SK-N-SH (cell line): ENCODE measurements at regions not wholly inside any gene's neighbourhood (a gene's known extent, or its start where the extent isn't known, plus 50 kb on each side); places are given as distances from the start of the nearest gene placed in this dataset.

Experiments
- CTCF ChIA-PET: fragments of 300-600, 350-600 bp; formaldehyde crosslinking; extraction: SDS; loops from one replicate; lab custom pipeline; 2021; lab: Yijun Ruan, JAX
- POLR2A ChIA-PET: fragments of 350-600 bp; sonication (Branson Sonifier 250); formaldehyde crosslinking; extraction: SDS; loops from one replicate; lab custom pipeline; 2020; ENCODE audit warnings: antibody characterized with exemption, inconsistent platforms; lab: Yijun Ruan, JAX
- DNase-seq: peaks from one replicate; pipeline ENCODE4 v3.0.0; 2012
- H2AFZ ChIP-seq: fragments of 200-600 bp; sonication (generic); 2 replicates; pipeline ENCODE4 v1.8.1; 2016; ENCODE audit warnings: antibody characterized with exemption, mild to moderate bottlenecking, low read depth
- H3F3A ChIP-seq: fragments of 200-600 bp; sonication (generic); replicated peaks from 2 replicates; pipeline ENCODE3; 2016; ENCODE audit warnings: antibody characterized with exemption, mild to moderate bottlenecking; ENCODE audit not compliant: insufficient read depth
- H3K27ac ChIP-seq, 2 experiments: fragments of 200-500 bp in 1 of 2; fragments of 200-600 bp in 1 of 2; sonication (Bioruptor generic) in 1 of 2; sonication (generic), shearing (Covaris generic) in 1 of 2; 2 replicates each; pipeline versions ENCODE4 v1.5.1 to v1.6.1; 2014 to 2016; ENCODE audit warnings: low read depth in 2 of 2, inconsistent platforms in 1 of 2, low read length in 1 of 2, mild to moderate bottlenecking in 1 of 2, mixed read lengths in 1 of 2
- H3K27me3 ChIP-seq: fragments of 200-600 bp; sonication (generic), shearing (Covaris generic); 2 replicates; pipeline ENCODE4 v1.6.1; 2016; ENCODE audit warnings: mixed run types; ENCODE audit not compliant: insufficient read depth
- H3K36me3 ChIP-seq, 2 experiments: fragments of 200-500 bp in 1 of 2; fragments of 200-600 bp in 1 of 2; sonication (Bioruptor generic) in 1 of 2; sonication (generic) in 1 of 2; replicated peaks in 1 of 2; 2 replicates each; pipeline versions ENCODE3 to v1.5.1; 2014 to 2016; ENCODE audit warnings: low read length in 1 of 2, mild to moderate bottlenecking in 1 of 2; ENCODE audit not compliant: insufficient read depth in 2 of 2, control insufficient read depth in 1 of 2
- H3K4me1 ChIP-seq, 2 experiments: fragments of 200-500 bp in 1 of 2; fragments of 200-600 bp in 1 of 2; sonication (Bioruptor generic) in 1 of 2; sonication (generic), shearing (Covaris generic) in 1 of 2; 2 replicates each; pipeline versions ENCODE4 v1.5.1 to v1.6.1; 2014 to 2016; ENCODE audit warnings: low read depth in 1 of 2, low read length in 1 of 2, mixed run types in 1 of 2; ENCODE audit not compliant: insufficient read depth in 2 of 2, control insufficient read depth in 1 of 2
- H3K4me2 ChIP-seq: fragments of 200-600 bp; sonication (generic), shearing (Covaris generic); 2 replicates; pipeline ENCODE4 v1.6.1; 2017; ENCODE audit warnings: mixed run types
- H3K4me3 ChIP-seq, 2 experiments: fragments of 200-500 bp in 1 of 2; fragments of 200-600 bp in 1 of 2; sonication (Bioruptor generic) in 1 of 2; sonication (generic), shearing (Covaris generic) in 1 of 2; 2 replicates each; pipeline versions ENCODE4 v1.5.1 to v1.8.1; 2014 to 2016; ENCODE audit warnings: low read depth in 2 of 2, inconsistent platforms in 1 of 2, low read length in 1 of 2, mild to moderate bottlenecking in 1 of 2, mixed read lengths in 1 of 2, moderate library complexity in 1 of 2
- H3K79me2 ChIP-seq: fragments of 200-600 bp; sonication (generic); 2 replicates; pipeline ENCODE4 v1.8.1; 2017; ENCODE audit warnings: mild to moderate bottlenecking; ENCODE audit not compliant: insufficient read depth
- H3K9ac ChIP-seq: fragments of 200-600 bp; sonication (generic); 2 replicates; pipeline ENCODE4 v1.6.1; 2017; ENCODE audit warnings: mixed run types
- H3K9me2 ChIP-seq: fragments of 200-600 bp; sonication (generic); 2 replicates; pipeline ENCODE4 v1.6.1; 2017; ENCODE audit warnings: mixed run types
- H3K9me3 ChIP-seq: fragments of 200-600 bp; sonication (generic); 2 replicates; pipeline ENCODE4 v1.6.1; 2017; ENCODE audit warnings: mixed run types, mild to moderate bottlenecking, moderate library complexity
- H4K20me1 ChIP-seq: fragments of 200-600 bp; sonication (generic); 2 replicates; pipeline ENCODE4 v1.6.1; 2017; ENCODE audit warnings: mild to moderate bottlenecking, mixed run types; ENCODE audit not compliant: insufficient read depth
- ELF1 ChIP-seq: IDR thresholded peaks from 2 replicates; pipeline ENCODE4 v1.4.0; 2012
- EP300 ChIP-seq, 2 experiments: IDR thresholded peaks; 2 replicates each; pipeline versions ENCODE4 v1.4.0 to v1.6.1; 2012; ENCODE audit warnings: borderline replicate concordance in 1 of 2, low read depth in 1 of 2, low read length in 1 of 2
- GATA2 ChIP-seq: sonication (generic); formaldehyde crosslinking; IDR thresholded peaks from 2 replicates; pipeline ENCODE4 v1.5.0; 2020; ENCODE audit warnings: mild to moderate bottlenecking, missing genetic modification reagents
- JUND ChIP-seq: IDR thresholded peaks from 2 replicates; pipeline ENCODE4 v1.4.0; 2012
- MEF2A ChIP-seq: IDR thresholded peaks from 2 replicates; pipeline ENCODE4 v1.4.0; 2012; ENCODE audit warnings: low read depth, borderline replicate concordance
- NFIC ChIP-seq: IDR thresholded peaks from 2 replicates; pipeline ENCODE4 v1.4.0; 2012; ENCODE audit warnings: borderline replicate concordance
- SIN3A ChIP-seq: IDR thresholded peaks from 2 replicates; pipeline ENCODE4 v1.6.1; 2012; ENCODE audit warnings: low read depth, mild to moderate bottlenecking, low read length, moderate library complexity, borderline replicate concordance
- TCF12 ChIP-seq: IDR thresholded peaks from 2 replicates; pipeline ENCODE4 v1.4.0; 2012
- WGBS: methylation state at CpG from one replicate; pipeline ENCODE4 v1.1.6; 2017; ENCODE audit warnings: low lambda C conversion rate; 5-methylcytosine and 5-hydroxymethylcytosine counted together
- TF ChIP-seq, protein P1 (sequence below): fragments of 150-350 bp; IDR thresholded peaks from 2 replicates; pipeline ENCODE4 v1.6.1; 2017; ENCODE audit warnings: antibody characterized with exemption, low read length, low read depth, borderline replicate concordance
- TF ChIP-seq, protein P2 (sequence below): fragments of 150-350 bp; IDR thresholded peaks from 2 replicates; pipeline ENCODE4 v1.6.1; 2016; ENCODE audit warnings: mild to moderate bottlenecking, low read depth, low read length
- TF ChIP-seq, protein P3 (sequence below): IDR thresholded peaks from 2 replicates; pipeline ENCODE4 v1.4.0; 2012; ENCODE audit warnings: low read depth
- TF ChIP-seq, protein P4 (sequence below): IDR thresholded peaks from 2 replicates; pipeline ENCODE4 v1.4.0; 2012; ENCODE audit warnings: low read depth, borderline replicate concordance

DNA sequence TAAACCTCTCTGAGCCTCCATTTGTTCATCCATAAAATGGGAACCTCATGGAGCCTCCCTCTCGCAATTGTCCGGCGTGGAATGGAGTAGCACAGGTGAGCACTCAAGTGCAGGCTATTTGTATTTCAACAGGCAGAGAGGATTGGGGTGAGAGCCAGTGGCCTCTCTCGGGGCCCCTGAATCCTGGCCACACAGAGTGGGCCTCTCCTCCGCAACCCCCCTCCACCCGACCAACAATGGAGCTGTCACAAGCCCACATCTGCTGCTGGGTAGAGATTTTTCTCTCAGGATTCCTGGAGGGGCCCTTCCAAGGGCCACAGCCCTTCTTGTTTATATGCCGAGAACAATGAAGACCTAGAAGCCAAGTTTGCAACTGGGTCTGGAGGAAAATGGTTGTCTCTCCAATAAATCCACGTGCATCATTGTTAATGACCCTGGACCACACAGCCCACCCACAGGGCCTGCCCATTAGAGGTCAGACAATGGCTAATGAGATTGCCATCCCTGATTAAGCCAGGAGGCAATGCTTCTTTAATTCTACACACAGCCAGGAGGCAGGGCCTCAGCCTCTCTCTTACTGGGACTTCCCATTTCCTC is 233.0 kb downstream of the ANKRD60 start:
- Histone ChIP-seq H4K20me1 (no peaks in the 10 kb centered on the region), H3K4me3 (no peak overlapping the region), H3K27ac (peak overlapping the region in 1 of 2 experiments; percentile 48; a peak in 1 of 4 replicates), H3K36me3 (no peaks in the 10 kb centered on the region), H3K9ac (no peak overlapping the region), H3K9me3 (no peaks in the 10 kb centered on the region), H3K4me1 (peaks cover 4 to 78% of the 10 kb centered on the region in 2 experiments; a peak in 3 of 4 replicates), H3K79me2 (no peaks in the 10 kb centered on the region), H3F3A (peaks cover 17% of the 10 kb centered on the region), H3K4me2 (no peak overlapping the region), H2AFZ (no peak overlapping the region), H3K9me2 (no peaks in the 10 kb centered on the region), H3K27me3 (no peaks in the 10 kb centered on the region)
- POLR2A ChIA-PET = no interaction called here
- CTCF ChIA-PET = no interaction called here
- DNase-seq = no peak
- no peak for TF ChIP-seq JUND
- no peak for TF ChIP-seq MEF2A
- TF ChIP-seq, protein P1, sequence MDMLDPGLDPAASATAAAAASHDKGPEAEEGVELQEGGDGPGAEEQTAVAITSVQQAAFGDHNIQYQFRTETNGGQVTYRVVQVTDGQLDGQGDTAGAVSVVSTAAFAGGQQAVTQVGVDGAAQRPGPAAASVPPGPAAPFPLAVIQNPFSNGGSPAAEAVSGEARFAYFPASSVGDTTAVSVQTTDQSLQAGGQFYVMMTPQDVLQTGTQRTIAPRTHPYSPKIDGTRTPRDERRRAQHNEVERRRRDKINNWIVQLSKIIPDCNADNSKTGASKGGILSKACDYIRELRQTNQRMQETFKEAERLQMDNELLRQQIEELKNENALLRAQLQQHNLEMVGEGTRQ = no peak
- no peak for TF ChIP-seq GATA2
- no peak for TF ChIP-seq ELF1
- WGBS = 92% methylated on average over 8 of the region's 8 CpGs

DNA sequence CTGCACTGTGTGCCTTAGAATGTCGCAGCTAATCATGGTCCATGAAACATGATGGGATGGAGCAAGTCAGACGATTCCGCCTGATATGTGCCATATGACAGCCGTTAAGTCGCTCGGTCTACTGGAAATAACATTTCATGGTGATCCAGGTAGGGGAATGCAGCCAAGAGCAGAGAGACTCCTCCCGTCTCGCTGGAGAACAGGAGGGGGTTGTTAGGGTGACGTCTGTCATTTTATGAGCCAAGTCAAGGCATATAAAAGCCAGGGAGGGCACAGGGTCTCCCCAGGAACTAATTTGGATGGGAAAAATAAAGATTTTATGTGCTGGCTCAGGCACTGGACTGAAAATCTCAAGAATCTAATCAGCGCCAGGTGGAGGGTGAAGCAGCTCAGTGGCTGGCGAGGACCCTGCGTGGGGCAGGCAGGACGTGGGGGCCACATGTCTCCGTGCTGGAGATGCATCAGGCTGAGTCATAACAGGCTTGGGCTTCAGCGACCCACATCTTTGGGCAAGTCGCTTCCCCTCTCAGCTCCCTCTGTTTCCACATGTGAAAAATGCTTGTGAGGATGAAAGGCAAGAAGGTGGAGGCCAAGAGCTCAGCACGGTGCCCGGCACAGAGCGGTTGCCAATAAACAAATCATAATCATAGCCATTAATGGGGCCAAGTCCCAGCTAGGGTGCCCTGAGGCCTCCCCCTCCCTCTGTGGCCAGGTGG is 234.6 kb downstream of the ANKRD60 start:
- H3K4me2 ChIP-seq = no peak overlapping the region
- H3F3A ChIP-seq = peaks cover 17% of the 10 kb centered on the region
- H2AFZ ChIP-seq = no peak overlapping the region
- H3K36me3 ChIP-seq = no peaks in the 10 kb centered on the region
- no peaks in the 10 kb centered on the region for H3K9me3 ChIP-seq
- no peak for DNase-seq
- H3K9me2 ChIP-seq = no peaks in the 10 kb centered on the region
- H4K20me1 ChIP-seq = no peaks in the 10 kb centered on the region
- H3K4me3 ChIP-seq = no peak overlapping the region
- POLR2A ChIA-PET = no interaction called here
- H3K79me2 ChIP-seq = no peaks in the 10 kb centered on the region
- WGBS = 61% methylated on average over 19 of the region's 19 CpGs
- CTCF ChIA-PET = interaction anchor here (1.0 to 2.7 kb wide), 5 partner anchors 9 to 340 kb away, joined by 3 to 10 read pairs (median 6); no protein-coding TSS in a partner anchor
- no peaks in the 10 kb centered on the region for H3K27me3 ChIP-seq
- peak overlapping the region; percentile 10 to 71; a peak in 3 of 4 replicates for H3K27ac ChIP-seq
- peaks cover 4 to 64% of the 10 kb centered on the region in 2 experiments; a peak in 3 of 4 replicates for H3K4me1 ChIP-seq
- H3K9ac ChIP-seq = no peak overlapping the region
- TF ChIP-seq, protein P2, sequence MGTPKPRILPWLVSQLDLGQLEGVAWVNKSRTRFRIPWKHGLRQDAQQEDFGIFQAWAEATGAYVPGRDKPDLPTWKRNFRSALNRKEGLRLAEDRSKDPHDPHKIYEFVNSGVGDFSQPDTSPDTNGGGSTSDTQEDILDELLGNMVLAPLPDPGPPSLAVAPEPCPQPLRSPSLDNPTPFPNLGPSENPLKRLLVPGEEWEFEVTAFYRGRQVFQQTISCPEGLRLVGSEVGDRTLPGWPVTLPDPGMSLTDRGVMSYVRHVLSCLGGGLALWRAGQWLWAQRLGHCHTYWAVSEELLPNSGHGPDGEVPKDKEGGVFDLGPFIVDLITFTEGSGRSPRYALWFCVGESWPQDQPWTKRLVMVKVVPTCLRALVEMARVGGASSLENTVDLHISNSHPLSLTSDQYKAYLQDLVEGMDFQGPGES = no peak
- TF ChIP-seq NFIC = peak; percentile 18; the same call in 1 of the 2 replicates
- TF ChIP-seq, protein P3, sequence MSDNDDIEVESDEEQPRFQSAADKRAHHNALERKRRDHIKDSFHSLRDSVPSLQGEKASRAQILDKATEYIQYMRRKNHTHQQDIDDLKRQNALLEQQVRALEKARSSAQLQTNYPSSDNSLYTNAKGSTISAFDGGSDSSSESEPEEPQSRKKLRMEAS = no peak
- TF ChIP-seq, protein P4, sequence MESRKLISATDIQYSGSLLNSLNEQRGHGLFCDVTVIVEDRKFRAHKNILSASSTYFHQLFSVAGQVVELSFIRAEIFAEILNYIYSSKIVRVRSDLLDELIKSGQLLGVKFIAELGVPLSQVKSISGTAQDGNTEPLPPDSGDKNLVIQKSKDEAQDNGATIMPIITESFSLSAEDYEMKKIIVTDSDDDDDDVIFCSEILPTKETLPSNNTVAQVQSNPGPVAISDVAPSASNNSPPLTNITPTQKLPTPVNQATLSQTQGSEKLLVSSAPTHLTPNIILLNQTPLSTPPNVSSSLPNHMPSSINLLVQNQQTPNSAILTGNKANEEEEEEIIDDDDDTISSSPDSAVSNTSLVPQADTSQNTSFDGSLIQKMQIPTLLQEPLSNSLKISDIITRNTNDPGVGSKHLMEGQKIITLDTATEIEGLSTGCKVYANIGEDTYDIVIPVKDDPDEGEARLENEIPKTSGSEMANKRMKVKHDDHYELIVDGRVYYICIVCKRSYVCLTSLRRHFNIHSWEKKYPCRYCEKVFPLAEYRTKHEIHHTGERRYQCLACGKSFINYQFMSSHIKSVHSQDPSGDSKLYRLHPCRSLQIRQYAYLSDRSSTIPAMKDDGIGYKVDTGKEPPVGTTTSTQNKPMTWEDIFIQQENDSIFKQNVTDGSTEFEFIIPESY = no peak
- no peak for TF ChIP-seq SIN3A
- TF ChIP-seq EP300 (IDR thresholded peaks at IDR 0.05; ENCODE audit: borderline replicate concordance in 1 of 2, low read depth in 1 of 2, low read length in 1 of 2) = peak in 1 of 2 experiments; percentile 17; a peak in 1 of 4 replicates
- peak; percentile 48 for TF ChIP-seq TCF12
